Smooth muscle cell (in vitro differentiated cells): ENCODE measurements at regions not wholly inside any gene's neighbourhood (a gene's known extent, or its start where the extent isn't known, plus 50 kb on each side); places are given as distances from the start of the nearest gene placed in this dataset.

Experiments used
- DNase-seq: peaks from one replicate; lab custom pipeline; 2025; ENCODE audit not compliant: unreplicated experiment; lab: John Stamatoyannopoulos, UW
- H2AFZ ChIP-seq: fragments of 200-600 bp; sonication (generic); 2 replicates; pipeline ENCODE4 v1.6.0; 2016; ENCODE audit warnings: antibody characterized with exemption, low read depth, mild to moderate bottlenecking
- H3F3A ChIP-seq: fragments of 200-600 bp; sonication (generic); 2 replicates; pipeline ENCODE4 v1.6.0; 2017; ENCODE audit warnings: antibody characterized with exemption, low read depth
- H3K27ac ChIP-seq: fragments of 200-600 bp; sonication (generic); 2 replicates; pipeline ENCODE4 v1.5.1; 2016; ENCODE audit warnings: low read depth, mild to moderate bottlenecking
- H3K27me3 ChIP-seq: fragments of 200-600 bp; sonication (generic); 2 replicates; pipeline ENCODE4 v1.6.1; 2016; ENCODE audit warnings: low read depth, mild to moderate bottlenecking
- H3K36me3 ChIP-seq: fragments of 200-600 bp; sonication (generic); 2 replicates; pipeline ENCODE4 v1.5.1; 2016; ENCODE audit warnings: low read depth
- H3K4me1 ChIP-seq: fragments of 200-600 bp; sonication (generic); 2 replicates; pipeline ENCODE4 v1.5.1; 2016; ENCODE audit warnings: low read depth
- H3K4me2 ChIP-seq: fragments of 200-600 bp; sonication (generic); 2 replicates; pipeline ENCODE4 v1.6.0; 2016; ENCODE audit warnings: mild to moderate bottlenecking
- H3K4me3 ChIP-seq: fragments of 200-600 bp; sonication (generic); 2 replicates; pipeline ENCODE4 v1.5.1; 2016; ENCODE audit warnings: mild to moderate bottlenecking
- H3K79me2 ChIP-seq: fragments of 200-600 bp; sonication (generic); 2 replicates; pipeline ENCODE4 v1.6.0; 2016; ENCODE audit warnings: low read depth, mild to moderate bottlenecking
- H3K9ac ChIP-seq: fragments of 200-600 bp; sonication (generic); 2 replicates; pipeline ENCODE4 v1.6.0; 2016; ENCODE audit warnings: low read depth
- H3K9me3 ChIP-seq: fragments of 200-600 bp; sonication (generic); replicated peaks from 2 replicates; pipeline ENCODE4 v1.5.1; 2016; ENCODE audit warnings: low read depth
- H4K20me1 ChIP-seq: fragments of 200-600 bp; sonication (generic); 2 replicates; pipeline ENCODE4 v1.6.0; 2016; ENCODE audit warnings: low read depth
- WGBS: methylation state at CpG from one replicate; pipeline ENCODE4 v1.1.7; 2016; ENCODE audit warnings: low lambda C conversion rate; 5-methylcytosine and 5-hydroxymethylcytosine counted together
- TF ChIP-seq, protein P1 (sequence below): fragments of 200-600 bp; sonication (generic); IDR thresholded peaks from 2 replicates; pipeline ENCODE4 v1.5.1; 2017; ENCODE audit warnings: borderline replicate concordance, mild to moderate bottlenecking, antibody characterized with exemption; ENCODE audit not compliant: insufficient read depth, poor library complexity, severe bottlenecking

DNA sequence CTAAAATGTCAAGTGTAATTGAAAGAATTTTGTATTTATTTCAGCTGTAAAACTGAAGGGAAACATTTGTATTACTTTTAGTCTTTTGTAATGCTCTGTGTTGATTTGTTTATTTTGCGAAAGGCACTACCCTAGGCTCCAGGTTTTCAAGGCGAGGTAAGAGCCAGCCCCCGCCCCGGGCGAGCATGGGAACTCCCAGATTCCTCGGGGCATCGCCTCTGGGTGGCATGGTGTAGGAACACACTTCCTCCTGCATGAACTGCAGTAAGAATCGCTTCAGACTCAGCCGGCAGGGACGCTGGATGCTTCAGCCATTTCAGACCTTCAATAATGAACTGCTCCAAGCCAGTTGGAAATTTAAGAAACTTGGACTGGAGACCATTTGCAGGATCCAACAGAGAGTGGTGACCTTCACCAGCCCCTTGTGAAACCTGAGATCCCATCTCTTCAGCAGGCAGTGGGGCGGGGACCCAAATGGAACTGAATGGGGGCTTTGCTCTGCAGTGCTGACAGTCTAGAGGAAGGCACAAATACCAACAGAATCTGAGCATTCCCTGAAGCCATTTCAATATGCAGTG is 544.3 kb upstream of the MGMT start:
- Histone ChIP-seq H3F3A (no peaks in the 10 kb centered on the region), H4K20me1 (no peaks in the 10 kb centered on the region), H3K9me3 (no peaks in the 10 kb centered on the region), H3K36me3 (no peaks in the 10 kb centered on the region), H3K4me2 (no peak overlapping the region), H3K4me3 (no peak overlapping the region), H3K27me3 (no peaks in the 10 kb centered on the region), H3K9ac (no peak overlapping the region), H3K4me1 (no peaks in the 10 kb centered on the region), H2AFZ (no peak overlapping the region), H3K79me2 (no peaks in the 10 kb centered on the region), H3K27ac (no peak overlapping the region)
- DNase-seq: no peak
- TF ChIP-seq, protein P1, sequence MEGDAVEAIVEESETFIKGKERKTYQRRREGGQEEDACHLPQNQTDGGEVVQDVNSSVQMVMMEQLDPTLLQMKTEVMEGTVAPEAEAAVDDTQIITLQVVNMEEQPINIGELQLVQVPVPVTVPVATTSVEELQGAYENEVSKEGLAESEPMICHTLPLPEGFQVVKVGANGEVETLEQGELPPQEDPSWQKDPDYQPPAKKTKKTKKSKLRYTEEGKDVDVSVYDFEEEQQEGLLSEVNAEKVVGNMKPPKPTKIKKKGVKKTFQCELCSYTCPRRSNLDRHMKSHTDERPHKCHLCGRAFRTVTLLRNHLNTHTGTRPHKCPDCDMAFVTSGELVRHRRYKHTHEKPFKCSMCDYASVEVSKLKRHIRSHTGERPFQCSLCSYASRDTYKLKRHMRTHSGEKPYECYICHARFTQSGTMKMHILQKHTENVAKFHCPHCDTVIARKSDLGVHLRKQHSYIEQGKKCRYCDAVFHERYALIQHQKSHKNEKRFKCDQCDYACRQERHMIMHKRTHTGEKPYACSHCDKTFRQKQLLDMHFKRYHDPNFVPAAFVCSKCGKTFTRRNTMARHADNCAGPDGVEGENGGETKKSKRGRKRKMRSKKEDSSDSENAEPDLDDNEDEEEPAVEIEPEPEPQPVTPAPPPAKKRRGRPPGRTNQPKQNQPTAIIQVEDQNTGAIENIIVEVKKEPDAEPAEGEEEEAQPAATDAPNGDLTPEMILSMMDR: no peak
- WGBS: 80% methylated on average over 11 of the region's 11 CpGs

DNA sequence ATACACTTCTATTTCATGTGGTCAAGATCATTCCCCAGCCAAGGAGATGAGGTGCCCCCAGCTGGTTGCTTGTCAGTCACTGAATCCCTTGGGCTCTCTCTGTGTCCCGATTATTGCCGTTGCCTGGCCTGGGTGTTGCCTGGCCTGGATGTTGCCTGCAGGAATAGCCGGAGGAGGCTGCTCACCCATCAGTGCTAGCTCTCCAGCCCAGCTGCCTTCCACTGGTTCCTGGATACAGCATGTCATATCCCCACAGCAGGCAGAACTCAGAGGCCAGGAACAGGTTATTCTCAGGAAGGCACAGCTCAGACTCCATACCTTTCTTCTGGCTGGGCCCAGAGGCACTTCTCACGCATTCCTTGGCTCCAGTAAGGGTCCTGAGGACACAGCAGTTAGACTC is 542.1 kb upstream of the MGMT start:
- no peak overlapping the region for H3K4me2 ChIP-seq
- H3K4me1 ChIP-seq: no peaks in the 10 kb centered on the region
- WGBS: 96% methylated on average over 4 of the region's 4 CpGs
- no peak overlapping the region for H3K27ac ChIP-seq
- H3K27me3 ChIP-seq: no peaks in the 10 kb centered on the region
- no peaks in the 10 kb centered on the region for H3K9me3 ChIP-seq
- no peaks in the 10 kb centered on the region for H4K20me1 ChIP-seq
- TF ChIP-seq, protein P1: no peak
- DNase-seq: no peak
- no peak overlapping the region for H3K4me3 ChIP-seq
- H3F3A ChIP-seq: no peaks in the 10 kb centered on the region
- no peaks in the 10 kb centered on the region for H3K36me3 ChIP-seq
- H2AFZ ChIP-seq: no peak overlapping the region
- H3K79me2 ChIP-seq: no peaks in the 10 kb centered on the region
- no peak overlapping the region for H3K9ac ChIP-seq

DNA sequence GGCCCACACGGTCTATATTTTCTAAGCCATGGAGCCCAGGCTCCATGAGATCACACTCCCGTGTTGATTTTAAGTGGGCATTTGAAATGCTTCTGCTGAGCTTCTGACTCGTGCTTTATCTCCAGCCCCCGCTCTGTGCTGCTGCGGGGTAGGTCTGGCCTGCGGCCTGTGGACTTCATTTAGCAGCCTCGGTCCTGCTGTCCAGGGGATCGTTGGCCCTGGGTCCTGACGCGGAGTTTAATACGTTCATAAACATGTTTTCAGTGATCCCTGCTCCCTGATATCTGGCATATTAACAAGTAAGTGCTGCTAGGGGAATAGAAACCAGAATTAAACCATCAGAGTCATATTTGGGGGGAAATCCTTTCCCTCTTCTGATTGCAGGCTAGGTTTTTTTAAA is 540.3 kb upstream of the MGMT start:
- 71% methylated on average over 11 of the region's 11 CpGs for WGBS
- no peak overlapping the region for H3K9ac ChIP-seq

More for the DNA sequence above, 540.3 kb upstream of the MGMT start:
- no peak overlapping the region for H3K4me2 ChIP-seq
- H3K36me3 ChIP-seq: no peaks in the 10 kb centered on the region
- no peak overlapping the region for H3K4me3 ChIP-seq
- no peaks in the 10 kb centered on the region for H3K9me3 ChIP-seq
- no peak overlapping the region for H2AFZ ChIP-seq
- DNase-seq: no peak
- H3K27me3 ChIP-seq: no peaks in the 10 kb centered on the region
- no peaks in the 10 kb centered on the region for H3F3A ChIP-seq
- no peak overlapping the region for H3K27ac ChIP-seq
- no peaks in the 10 kb centered on the region for H3K4me1 ChIP-seq
- H3K79me2 ChIP-seq: no peaks in the 10 kb centered on the region
- TF ChIP-seq, protein P1: no peak
- no peaks in the 10 kb centered on the region for H4K20me1 ChIP-seq
